HCT116 (cell line): ENCODE measurements at regions not wholly inside any gene's neighbourhood (a gene's known extent, or its start where the extent isn't known, plus 50 kb on each side); places are given as distances from the start of the nearest gene placed in this dataset.

ENCODE experiments used
- ATAC-seq: fragments of 200-7000 bp; cut with Tn5 transposase; 2 replicates; pipeline ENCODE4 v1.9.1; 2020; ENCODE audit warnings: mild to moderate bottlenecking, moderate library complexity
- BruUV-seq: library from RNA; stranded (reverse); fragments of 400-500 nt; replicated peaks from 2 replicates; lab custom pipeline; 2021; lab: Mats Ljungman, UMichigan
- CTCF ChIA-PET: fragments of 300-600 bp; sonication (Branson Sonifier 250); formaldehyde crosslinking; loops from one replicate; lab custom pipeline; 2021; ENCODE audit warnings: antibody characterized with exemption; lab: Charles Lee
- POLR2A ChIA-PET: fragments of 300-600, 350-600 bp; sonication (Branson Sonifier 250); formaldehyde crosslinking; loops from one replicate; lab custom pipeline; 2021; ENCODE audit warnings: antibody characterized with exemption; lab: Charles Lee
- RAD21 ChIA-PET, 2 experiments: fragments of 300-600 bp; sonication (Branson Sonifier 250); formaldehyde crosslinking; loops; one replicate each; lab custom pipeline; 2023; ENCODE audit warnings: low total read pairs in 2 of 2; ENCODE audit not compliant: uncharacterized antibody in 2 of 2, unreplicated experiment in 2 of 2, low non-redundant PET in 1 of 2; lab: Charles Lee
- DNase-seq: peaks from one replicate; pipeline ENCODE4 v3.0.0-alpha.2; 2010; ENCODE audit warnings: low read depth, low spot score
- H2AFZ ChIP-seq: fragments of 200-600 bp; shearing (Covaris generic), sonication (generic); 2 replicates; pipeline ENCODE4 v1.6.1; 2017; ENCODE audit warnings: low read depth, mixed run types, mixed read lengths, antibody characterized with exemption, low read length; ENCODE audit not compliant: poor library complexity, severe bottlenecking
- H3K27ac ChIP-seq: 2 replicates; pipeline ENCODE4 v1.5.1; 2012; ENCODE audit warnings: low read depth, low read length
- H3K27me3 ChIP-seq: fragments of 200-600 bp; sonication (generic); 2 replicates; pipeline ENCODE4 v1.6.1; 2016; ENCODE audit warnings: mixed run types, low read length, mixed read lengths; ENCODE audit not compliant: insufficient read depth
- H3K36me3 ChIP-seq, 2 experiments: fragments of 200-500 bp in 1 of 2; fragments of 200-600 bp in 1 of 2; sonication (Bioruptor generic) in 1 of 2; sonication (generic) in 1 of 2; 2 replicates each; pipeline versions ENCODE4 v1.5.1 to v1.6.1; 2014 to 2016; ENCODE audit warnings: low read length in 2 of 2, inconsistent platforms in 1 of 2, mixed read lengths in 1 of 2, mixed run types in 1 of 2; ENCODE audit not compliant: insufficient read depth in 2 of 2, control insufficient read depth in 1 of 2
- H3K4me1 ChIP-seq, 2 experiments: fragments of 200-600 bp in 1 of 2; sonication (generic) in 1 of 2; 2 replicates each; pipeline versions ENCODE4 v1.5.1 to v1.6.1; 2012 to 2017; ENCODE audit warnings: low read length in 2 of 2, inconsistent platforms in 1 of 2, mild to moderate bottlenecking in 1 of 2, mixed read lengths in 1 of 2, mixed run types in 1 of 2, moderate library complexity in 1 of 2; ENCODE audit not compliant: insufficient read depth in 2 of 2, control insufficient read depth in 1 of 2
- H3K4me2 ChIP-seq: fragments of 200-600 bp; sonication (generic); 2 replicates; pipeline ENCODE4 v1.6.1; 2017; ENCODE audit warnings: mixed run types, low read length, mixed read lengths
- H3K4me3 ChIP-seq, 2 experiments: fragments of 200-600 bp in 1 of 2; sonication (generic) in 1 of 2; replicated peaks in 1 of 2; 2 replicates each; pipeline ENCODE4 v1.5.1; 2011 to 2016; ENCODE audit warnings: low read length in 2 of 2, control low read depth in 1 of 2, low read depth in 1 of 2, mild to moderate bottlenecking in 1 of 2, mixed read lengths in 1 of 2, mixed run types in 1 of 2
- H3K79me2 ChIP-seq: fragments of 200-600 bp; sonication (generic); 2 replicates; pipeline ENCODE4 v1.6.1; 2017; ENCODE audit warnings: mild to moderate bottlenecking, mixed run types, low read length, moderate library complexity, mixed read lengths; ENCODE audit not compliant: insufficient read depth
- H3K9ac ChIP-seq: fragments of 200-600 bp; sonication (generic); 2 replicates; pipeline ENCODE4 v1.6.1; 2016; ENCODE audit warnings: low read length, mixed read lengths
- H3K9me2 ChIP-seq: fragments of 200-600 bp; sonication (generic), shearing (Covaris generic); 2 replicates; pipeline ENCODE4 v1.6.1; 2017; ENCODE audit warnings: mixed run types, mild to moderate bottlenecking, moderate library complexity; ENCODE audit not compliant: insufficient read depth
- H3K9me3 ChIP-seq, 2 experiments: fragments of 200-500 bp in 1 of 2; fragments of 200-600 bp in 1 of 2; sonication (Bioruptor generic) in 1 of 2; sonication (generic) in 1 of 2; 2 replicates each; pipeline ENCODE4 v1.6.1; 2014 to 2017; ENCODE audit warnings: low read length in 2 of 2, mixed read lengths in 2 of 2, inconsistent platforms in 1 of 2, low read depth in 1 of 2, mild to moderate bottlenecking in 1 of 2, mixed run types in 1 of 2, moderate library complexity in 1 of 2; ENCODE audit not compliant: control insufficient read depth in 1 of 2, insufficient read depth in 1 of 2
- H4K20me1 ChIP-seq: fragments of 200-600 bp; sonication (generic), shearing (Covaris generic); 2 replicates; pipeline ENCODE4 v1.6.1; 2017; ENCODE audit warnings: mixed run types, mild to moderate bottlenecking, moderate library complexity; ENCODE audit not compliant: insufficient read depth
- ATF3 ChIP-seq: IDR thresholded peaks from 2 replicates; pipeline ENCODE4 v1.6.1; 2012
- CBX3 ChIP-seq: IDR thresholded peaks from 2 replicates; pipeline ENCODE4 v1.6.1; 2012; ENCODE audit warnings: low read depth
- CEBPB ChIP-seq: IDR thresholded peaks from 2 replicates; pipeline ENCODE4 v1.6.1; 2012; ENCODE audit warnings: low read depth
- EGR1 ChIP-seq: IDR thresholded peaks from 2 replicates; pipeline ENCODE4 v1.6.1; 2012; ENCODE audit warnings: low read depth
- ELF1 ChIP-seq: IDR thresholded peaks from 2 replicates; pipeline ENCODE4 v1.6.1; 2012; ENCODE audit warnings: low read depth, borderline replicate concordance
- EZH2 ChIP-seq: fragments of 200-600 bp; sonication (generic); IDR thresholded peaks from 2 replicates; pipeline ENCODE4 v1.6.1; 2017; ENCODE audit warnings: antibody characterized with exemption, mixed run types
- EZH2phosphoT487 ChIP-seq: fragments of 200-600 bp; IDR thresholded peaks from 2 replicates; pipeline ENCODE4 v1.6.1; 2018; ENCODE audit warnings: antibody characterized with exemption, borderline replicate concordance
- FOSL1 ChIP-seq: IDR thresholded peaks from 2 replicates; pipeline ENCODE4 v1.6.1; 2012; ENCODE audit warnings: low read depth
- MAX ChIP-seq: IDR thresholded peaks from 2 replicates; pipeline ENCODE4 v1.6.1; 2012
- POLR2A ChIP-seq: IDR thresholded peaks from 2 replicates; pipeline ENCODE4 v1.7.0; 2011; ENCODE audit warnings: borderline replicate concordance; ENCODE audit not compliant: insufficient read depth, insufficient read length; ENCODE audit errors: extremely low read depth
- RAD21 ChIP-seq: IDR thresholded peaks from 2 replicates; pipeline ENCODE4 v1.6.1; 2012; ENCODE audit warnings: low read depth, mild to moderate bottlenecking
- SIN3A ChIP-seq: IDR thresholded peaks from 2 replicates; pipeline ENCODE4 v1.6.1; 2012; ENCODE audit warnings: low read depth
- SP1 ChIP-seq: IDR thresholded peaks from 2 replicates; pipeline ENCODE4 v1.6.1; 2012; ENCODE audit warnings: low read depth
- ZFX ChIP-seq: fragments of 450-650 bp; IDR thresholded peaks from 2 replicates; pipeline ENCODE4 v1.6.1; 2017
- ZNF274 ChIP-seq: fragments of 200-500 bp; sonication (Bioruptor generic); IDR thresholded peaks from 2 replicates; pipeline ENCODE4 v1.6.1; 2014; ENCODE audit warnings: mild to moderate bottlenecking, low read depth, low read length, inconsistent platforms
- intact Hi-C: fragments of 100-400 bp; cut with micrococcal nuclease; formaldehyde crosslinking; loops from 2 replicates; pipeline ENCODE4 v1.10.0; 2022

GRCh38 chr2:239756031-239756789, 268.9 kb downstream of the NDUFA10 start:
- DNase-seq (no peak), ATAC-seq (no peak)
- no peaks in the 10 kb centered on the region; the same call in 1 of the 2 replicates for H3K27me3 ChIP-seq
- no TSS peak for BruUV-seq
- intact Hi-C loops, result no loop called here
- no peaks in the 10 kb centered on the region for H3K9me2 ChIP-seq
- H3K27ac ChIP-seq, result no peak overlapping the region
- H3K4me3 ChIP-seq, result no peak overlapping the region
- no peak overlapping the region for H2AFZ ChIP-seq
- POLR2A ChIA-PET, result no interaction called here
- TF ChIP-seq CEBPB, result no peak
- TF ChIP-seq ELF1, result no peak
- TF ChIP-seq SP1, result no peak
- TF ChIP-seq EGR1, result no peak
- TF ChIP-seq FOSL1, result no peak
- no peak for TF ChIP-seq RAD21
- TF ChIP-seq ATF3, result no peak
- no peak for TF ChIP-seq POLR2A
- TF ChIP-seq MAX, result no peak
- TF ChIP-seq ZNF274, result no peak
- TF ChIP-seq SIN3A, result no peak
- TF ChIP-seq ZFX, result no peak
- no peak for TF ChIP-seq EZH2
- TF ChIP-seq CBX3, result no peak
- no peak for TF ChIP-seq EZH2phosphoT487
- TF ChIP-seq, all 23 proteins: peak for 0
- Histone ChIP-seq H4K20me1 (no peaks in the 10 kb centered on the region), H3K9me3 (peaks cover 0 to 7% of the 10 kb centered on the region in 2 experiments; a peak in 1 of 4 replicates), H3K4me1 (peaks cover 0 to 9% of the 10 kb centered on the region in 2 experiments; a peak in 3 of 4 replicates), H3K36me3 (no peaks in the 10 kb centered on the region), H3K4me2 (no peak overlapping the region), H3K9ac (no peak overlapping the region), H3K79me2 (no peaks in the 10 kb centered on the region)
- ChIA-PET RAD21 (no interaction called here), CTCF (no interaction called here)
